SHP77 treated with DMSO at 0.1 percent for 48 hours (cell line): ENCODE measurements at regions not wholly inside any gene's neighbourhood (a gene's known extent, or its start where the extent isn't known, plus 50 kb on each side); places are given as distances from the start of the nearest gene placed in this dataset.
"Not testable (repeated sequence)": the region's sequence is repeated elsewhere in the genome, so short reads cannot be mapped to it uniquely, and the experiment has no call there.

Experiments
- DNase-seq: peaks from one replicate; lab custom pipeline; 2025; lab: John Stamatoyannopoulos, UW

GRCh38 chr13:90592943-90593342 is 754.5 kb upstream of the MIR17HG start:
- DNase-seq = no peak

DNA sequence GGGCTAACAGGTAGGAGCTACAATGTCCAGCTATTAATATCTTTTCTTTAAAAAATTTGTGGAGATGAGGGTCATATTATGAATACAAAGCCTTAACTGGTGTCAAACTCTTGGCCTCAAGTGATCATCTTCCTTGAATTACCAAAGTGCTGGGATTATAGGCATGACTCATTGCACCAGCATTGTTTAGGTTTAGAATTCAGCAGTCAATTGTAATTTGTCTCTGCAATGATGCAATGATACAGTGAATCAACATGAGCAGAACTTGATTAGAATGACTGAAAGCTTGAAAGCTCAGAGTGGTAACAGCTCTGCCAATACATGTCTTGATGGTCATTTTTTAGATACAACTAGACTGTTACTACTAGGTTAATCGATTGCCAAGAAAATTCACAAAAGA is 752.8 kb upstream of the MIR17HG start:
- DNase-seq = no peak

DNA sequence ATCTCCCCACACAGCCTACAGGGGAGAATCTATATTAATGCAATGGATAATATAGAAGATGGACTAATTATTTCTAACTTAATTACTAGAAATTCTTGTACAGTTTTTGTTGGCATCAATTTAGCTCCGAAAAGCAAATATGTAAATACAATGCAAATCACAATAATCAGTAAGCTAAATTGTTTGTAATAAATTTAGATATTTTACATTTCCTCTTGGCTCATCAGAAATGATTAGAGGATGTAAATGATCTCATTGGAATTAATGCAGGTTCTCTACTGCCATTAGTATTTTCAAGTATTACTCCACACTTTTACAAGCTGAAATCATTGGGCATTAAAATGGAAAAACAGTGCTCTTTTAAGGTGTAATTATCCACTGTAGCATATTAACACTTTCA is 741.8 kb upstream of the MIR17HG start:
- no peak for DNase-seq

DNA sequence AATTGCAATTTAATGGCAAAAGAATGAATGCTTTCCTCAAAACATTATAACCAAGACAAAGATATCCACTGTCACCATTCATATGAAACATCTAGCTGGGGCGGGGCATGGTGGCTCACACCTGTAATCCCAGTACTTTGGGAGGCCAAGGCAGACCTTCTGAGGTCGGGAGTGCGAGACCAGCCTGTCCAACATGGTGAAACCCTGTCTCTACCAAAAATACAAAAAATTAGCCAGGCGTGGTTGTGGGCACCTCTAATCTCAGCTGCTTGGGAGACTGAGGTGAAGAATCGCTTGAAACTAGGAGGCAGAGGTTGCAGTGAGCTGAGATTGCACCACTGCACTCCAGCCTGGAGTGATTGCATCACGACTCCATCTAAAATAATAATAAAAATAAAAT is 740.6 kb upstream of the MIR17HG start:
- DNase-seq = not testable (repeated sequence)

GRCh38 chr13:90612391-90612790 is 735.1 kb upstream of the MIR17HG start:
- DNase-seq = no peak

- no peak for DNase-seq
Observed at GRCh38 chr13:90613076-90613795, 734.3 kb upstream of the MIR17HG start.

GRCh38 chr13:90615236-90615635 is 732.3 kb upstream of the MIR17HG start:
- DNase-seq = no peak

- no peak for DNase-seq
Observed at GRCh38 chr13:90615767-90616166, 731.7 kb upstream of the MIR17HG start.

DNA sequence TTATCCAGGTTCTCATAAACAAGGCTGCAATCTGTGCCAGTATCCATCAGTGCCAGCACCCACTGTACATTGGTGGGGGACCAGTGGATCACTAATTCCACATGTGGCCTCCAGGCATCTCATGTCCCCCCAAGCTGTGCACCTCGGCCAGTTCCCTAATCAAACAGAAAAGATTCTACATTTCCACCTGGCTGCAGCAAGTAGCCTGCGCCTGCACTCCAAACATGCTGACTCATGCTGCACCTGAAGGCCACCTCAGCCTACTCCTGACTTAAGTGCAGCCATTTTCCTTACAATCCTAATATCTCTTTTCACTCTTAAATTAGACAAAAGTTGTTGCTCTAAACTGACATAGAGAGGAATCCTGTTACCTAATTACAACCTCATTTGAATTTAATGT is 729.4 kb upstream of the MIR17HG start:
- DNase-seq = no peak

GRCh38 chr13:90622541-90622940 is 724.9 kb upstream of the MIR17HG start:
- no peak for DNase-seq

- DNase-seq = no peak
Observed at GRCh38 chr13:90623318-90624011, 724.0 kb upstream of the MIR17HG start.

- no peak for DNase-seq
Observed at GRCh38 chr13:90627813-90628212, 719.7 kb upstream of the MIR17HG start.

- DNase-seq = no peak
Observed at GRCh38 chr13:90628471-90628870, 719.0 kb upstream of the MIR17HG start.

- DNase-seq = no peak
Observed at GRCh38 chr13:90630716-90631115, 716.8 kb upstream of the MIR17HG start.

DNA sequence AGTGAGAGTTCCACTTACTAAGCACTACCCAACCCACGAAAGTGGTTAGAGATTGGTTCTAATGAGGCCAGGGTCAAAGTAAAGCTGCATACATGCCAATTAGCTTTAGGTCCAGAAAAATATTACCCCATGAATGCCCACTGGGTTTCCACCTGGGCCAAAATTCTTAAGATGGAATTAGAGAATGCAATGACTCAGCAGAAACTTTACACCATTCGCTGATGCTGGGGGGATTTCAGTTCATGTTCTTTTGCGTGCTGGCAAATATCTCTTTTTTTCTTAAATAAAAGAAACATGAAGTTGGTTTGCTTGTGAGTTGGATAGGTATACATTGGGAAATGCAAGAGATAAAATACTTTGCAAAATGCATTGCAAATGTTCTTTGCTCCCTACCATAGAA is 715.3 kb upstream of the MIR17HG start:
- no peak for DNase-seq

GRCh38 chr13:90633849-90634248 is 713.6 kb upstream of the MIR17HG start:
- no peak for DNase-seq

DNA sequence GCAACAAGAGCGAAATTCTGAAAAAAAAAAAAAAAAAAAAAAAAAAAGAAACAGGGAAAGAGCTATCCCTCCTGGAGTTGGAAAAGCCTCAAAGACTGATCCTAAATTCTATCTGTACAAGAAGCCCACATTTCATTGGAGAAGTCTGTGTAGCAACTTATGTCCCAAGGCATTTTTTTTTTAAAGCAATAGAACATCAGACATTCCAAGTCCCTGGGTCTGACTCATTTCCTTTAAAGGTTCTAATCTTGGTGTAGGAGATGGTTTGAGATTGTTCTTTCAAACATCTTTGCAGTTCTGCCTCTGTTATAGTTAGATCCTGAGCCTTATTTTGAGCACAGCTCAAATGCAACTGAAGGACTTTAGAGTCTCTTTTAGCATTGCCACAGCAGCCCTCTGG is 706.5 kb upstream of the MIR17HG start:
- DNase-seq = no peak

- DNase-seq = no peak
Observed at GRCh38 chr13:90641884-90642283, 705.6 kb upstream of the MIR17HG start.

- DNase-seq = no peak
Observed at GRCh38 chr13:90645582-90645981, 701.9 kb upstream of the MIR17HG start.

- no peak for DNase-seq
Observed at GRCh38 chr13:90648497-90648896, 699.0 kb upstream of the MIR17HG start.

GRCh38 chr13:90652036-90652435 is 695.5 kb upstream of the MIR17HG start:
- no peak for DNase-seq

DNA sequence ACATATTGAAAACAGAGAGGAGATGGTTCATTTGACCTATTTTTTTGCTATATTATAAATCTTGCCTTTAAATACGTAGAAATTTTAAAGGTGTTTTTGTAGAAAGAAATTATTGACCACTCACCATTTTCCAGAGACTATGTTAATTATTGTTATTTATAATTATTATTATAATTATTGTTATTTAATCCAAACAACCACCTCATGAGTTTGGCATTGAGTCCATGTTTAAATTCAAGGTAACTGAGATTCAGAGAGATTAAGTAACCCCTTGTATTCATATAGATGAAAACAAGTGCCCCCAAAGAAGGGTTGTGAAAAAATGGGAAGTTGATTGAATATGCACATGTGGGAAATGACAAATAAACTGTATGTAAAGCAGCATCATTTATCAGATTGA is 692.5 kb upstream of the MIR17HG start:
- no peak for DNase-seq

DNA sequence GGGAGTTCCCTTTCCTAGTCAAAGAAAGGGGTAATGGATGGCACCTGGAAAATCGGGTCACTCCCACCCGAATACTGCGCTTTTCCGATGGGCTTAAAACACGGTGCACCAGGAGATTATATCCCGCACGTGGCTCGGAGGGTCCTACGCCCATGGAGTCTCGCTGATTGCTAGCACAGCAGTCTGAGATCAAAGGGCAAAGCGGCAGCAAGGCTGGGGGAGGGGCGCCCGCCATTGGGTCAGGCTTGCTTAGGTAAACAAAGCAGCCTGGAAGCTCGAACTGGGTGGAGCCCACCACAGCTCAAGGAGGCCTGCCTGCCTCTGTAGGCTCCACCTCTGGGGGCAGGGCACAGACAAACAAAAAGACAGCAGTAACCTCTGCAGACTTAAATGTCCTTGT is 683.3 kb upstream of the MIR17HG start:
- DNase-seq = not testable (repeated sequence)

DNA sequence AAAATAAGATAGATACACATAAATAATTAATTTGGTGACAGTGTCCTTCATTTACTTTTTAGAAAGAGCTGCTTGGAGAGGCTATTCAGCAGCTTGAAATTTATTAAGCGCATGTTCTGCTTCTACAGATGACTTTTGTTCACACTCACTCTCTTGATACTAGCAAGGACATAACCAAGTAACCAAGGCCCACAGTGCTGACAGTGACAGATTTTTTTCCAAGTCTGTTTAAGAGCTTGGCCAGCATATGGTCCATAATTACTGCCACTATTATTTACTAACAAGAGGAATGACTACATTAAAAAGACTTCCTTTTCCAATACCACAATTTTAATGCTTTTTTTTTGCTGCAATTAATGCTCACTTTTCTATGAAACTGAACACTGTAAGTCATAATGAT is 673.7 kb upstream of the MIR17HG start:
- no peak for DNase-seq
